ENCODE measurements at regions not wholly inside any gene's neighbourhood (a gene's known extent, or its start where the extent isn't known, plus 50 kb on each side); places are given as distances from the start of the nearest gene placed in this dataset.

- H2AK5ac ChIP-seq (ENCODE audit: low read length) = no peak overlapping the region
- no peak overlapping the region for H3K9ac ChIP-seq (ENCODE audit: low read length)
- H2BK120ac ChIP-seq (ENCODE audit: insufficient read depth, low read length, poor library complexity) = no peak overlapping the region
- no peaks in the 10 kb centered on the region for H3K79me2 ChIP-seq (ENCODE audit: control insufficient read depth, insufficient read depth, low read length, poor library complexity)
- H3K18ac ChIP-seq (ENCODE audit: low read length) = no peak overlapping the region
- no peaks in the 10 kb centered on the region for H3K79me1 ChIP-seq (ENCODE audit: low read length)
- H3K27ac ChIP-seq (ENCODE audit: low read depth, low read length) = no peak overlapping the region
- no peak overlapping the region for H3K4ac ChIP-seq (ENCODE audit: low read depth, low read length)
- no peak overlapping the region for H2BK5ac ChIP-seq (ENCODE audit: low read depth, low read length, poor library complexity)
- no peaks in the 10 kb centered on the region for H3K4me1 ChIP-seq (ENCODE audit: control insufficient read depth in 1 of 2, insufficient read depth in 2 of 2, low read length in 2 of 2)
- no CpG with 5 or more reads among the region's 3 CpGs for WGBS (ENCODE audit: extremely low coverage, insufficient coverage, insufficient read length)
- no peak overlapping the region for H4K12ac ChIP-seq (ENCODE audit: low read depth, low read length)
- no peaks in the 10 kb centered on the region for H3K36me3 ChIP-seq (ENCODE audit: control insufficient read depth in 1 of 2, insufficient read depth in 2 of 2, low read length in 2 of 2)
- DNase-seq = no peak
- no peaks in the 10 kb centered on the region for H3K27me3 ChIP-seq (ENCODE audit: insufficient read depth, low read length)
- no peak overlapping the region for H2BK12ac ChIP-seq (ENCODE audit: low read length)
- H3K9me3 ChIP-seq (ENCODE audit: insufficient read depth, low read depth, low read length) = no peaks in the 10 kb centered on the region
- H3K4me2 ChIP-seq (ENCODE audit: low read length) = no peak overlapping the region
- no peak overlapping the region for H4K91ac ChIP-seq (ENCODE audit: low read depth, low read length)
- H3K14ac ChIP-seq (ENCODE audit: low read length) = no peak overlapping the region
- H3K4me3 ChIP-seq (ENCODE audit: low read depth, low read length) = no peak overlapping the region
- H2AFZ ChIP-seq (ENCODE audit: insufficient read depth, low read length, poor library complexity) = no peak overlapping the region
- no peak overlapping the region for H3K23ac ChIP-seq (ENCODE audit: low read length)
- H4K8ac ChIP-seq (ENCODE audit: low read depth, low read length) = no peak overlapping the region
Measured at GRCh38 chr2:62398356-62398755, 107.6 kb downstream of the TMEM17 start.

- whole genome bisulfite sequencing (ENCODE audit: extremely low coverage, insufficient coverage, insufficient read length) = no CpG with 5 or more reads among the region's 2 CpGs
- H4K8ac ChIP-seq (ENCODE audit: low read depth, low read length) = no peak overlapping the region
- no peak overlapping the region for H4K12ac ChIP-seq (ENCODE audit: low read depth, low read length)
- no peak overlapping the region for H2BK12ac ChIP-seq (ENCODE audit: low read length)
- no peaks in the 10 kb centered on the region for H3K79me2 ChIP-seq (ENCODE audit: control insufficient read depth, insufficient read depth, low read length, poor library complexity)
- H2BK5ac ChIP-seq (ENCODE audit: low read depth, low read length, poor library complexity) = no peak overlapping the region
- no peak for DNase-seq
- H3K18ac ChIP-seq (ENCODE audit: low read length) = no peak overlapping the region
- no peak overlapping the region for H3K4me2 ChIP-seq (ENCODE audit: low read length)
- no peak overlapping the region for H4K91ac ChIP-seq (ENCODE audit: low read depth, low read length)
- no peak overlapping the region for H3K9ac ChIP-seq (ENCODE audit: low read length)
- no peak overlapping the region for H2AK5ac ChIP-seq (ENCODE audit: low read length)
- H3K4me3 ChIP-seq (ENCODE audit: low read depth, low read length) = no peak overlapping the region
- no peak overlapping the region for H3K4ac ChIP-seq (ENCODE audit: low read depth, low read length)
- no peak overlapping the region for H3K23ac ChIP-seq (ENCODE audit: low read length)
- H3K27ac ChIP-seq (ENCODE audit: low read depth, low read length) = no peak overlapping the region
- H3K36me3 ChIP-seq (ENCODE audit: control insufficient read depth in 1 of 2, insufficient read depth in 2 of 2, low read length in 2 of 2) = no peaks in the 10 kb centered on the region
- H3K4me1 ChIP-seq (ENCODE audit: control insufficient read depth in 1 of 2, insufficient read depth in 2 of 2, low read length in 2 of 2) = no peaks in the 10 kb centered on the region
- no peak overlapping the region for H2BK120ac ChIP-seq (ENCODE audit: insufficient read depth, low read length, poor library complexity)
- no peaks in the 10 kb centered on the region for H3K79me1 ChIP-seq (ENCODE audit: low read length)
- no peak overlapping the region for H2AFZ ChIP-seq (ENCODE audit: insufficient read depth, low read length, poor library complexity)
- no peaks in the 10 kb centered on the region for H3K9me3 ChIP-seq (ENCODE audit: insufficient read depth, low read depth, low read length)
- no peak overlapping the region for H3K14ac ChIP-seq (ENCODE audit: low read length)
- H3K27me3 ChIP-seq (ENCODE audit: insufficient read depth, low read length) = no peaks in the 10 kb centered on the region
Measured at GRCh38 chr2:62396880-62397279, 109.1 kb downstream of the TMEM17 start.

- no peaks in the 10 kb centered on the region for H3K9me3 ChIP-seq (ENCODE audit: insufficient read depth, low read depth, low read length)
- no peak overlapping the region for H3K4ac ChIP-seq (ENCODE audit: low read depth, low read length)
- H3K79me1 ChIP-seq (ENCODE audit: low read length) = no peaks in the 10 kb centered on the region
- H3K14ac ChIP-seq (ENCODE audit: low read length) = no peak overlapping the region
- H3K4me3 ChIP-seq (ENCODE audit: low read depth, low read length) = no peak overlapping the region
- H3K36me3 ChIP-seq (ENCODE audit: control insufficient read depth in 1 of 2, insufficient read depth in 2 of 2, low read length in 2 of 2) = no peaks in the 10 kb centered on the region
- no peak overlapping the region for H3K4me2 ChIP-seq (ENCODE audit: low read length)
- H4K12ac ChIP-seq (ENCODE audit: low read depth, low read length) = no peak overlapping the region
- no peak overlapping the region for H4K8ac ChIP-seq (ENCODE audit: low read depth, low read length)
- H2BK120ac ChIP-seq (ENCODE audit: insufficient read depth, low read length, poor library complexity) = no peak overlapping the region
- no peak overlapping the region for H2BK12ac ChIP-seq (ENCODE audit: low read length)
- no peak overlapping the region for H2BK5ac ChIP-seq (ENCODE audit: low read depth, low read length, poor library complexity)
- WGBS (ENCODE audit: extremely low coverage, insufficient coverage, insufficient read length) = no CpG with 5 or more reads among the region's 3 CpGs
- no peak overlapping the region for H3K23ac ChIP-seq (ENCODE audit: low read length)
- no peaks in the 10 kb centered on the region for H3K79me2 ChIP-seq (ENCODE audit: control insufficient read depth, insufficient read depth, low read length, poor library complexity)
- H2AFZ ChIP-seq (ENCODE audit: insufficient read depth, low read length, poor library complexity) = no peak overlapping the region
- no peak overlapping the region for H3K9ac ChIP-seq (ENCODE audit: low read length)
- H4K91ac ChIP-seq (ENCODE audit: low read depth, low read length) = no peak overlapping the region
- H3K4me1 ChIP-seq (ENCODE audit: control insufficient read depth in 1 of 2, insufficient read depth in 2 of 2, low read length in 2 of 2) = no peaks in the 10 kb centered on the region
- H3K27me3 ChIP-seq (ENCODE audit: insufficient read depth, low read length) = no peaks in the 10 kb centered on the region
- no peak overlapping the region for H3K27ac ChIP-seq (ENCODE audit: low read depth, low read length)
- DNase-seq = no peak
- H2AK5ac ChIP-seq (ENCODE audit: low read length) = no peak overlapping the region
- no peak overlapping the region for H3K18ac ChIP-seq (ENCODE audit: low read length)
Measured at GRCh38 chr2:62393293-62393692, 112.7 kb downstream of the TMEM17 start.

GRCh38 chr2:62391696-62392095, 114.3 kb downstream of the TMEM17 start:
- H4K12ac ChIP-seq (ENCODE audit: low read depth, low read length) = no peak overlapping the region
- no peak overlapping the region for H3K27ac ChIP-seq (ENCODE audit: low read depth, low read length)
- H2AFZ ChIP-seq (ENCODE audit: insufficient read depth, low read length, poor library complexity) = no peak overlapping the region
- H3K4ac ChIP-seq (ENCODE audit: low read depth, low read length) = no peak overlapping the region
- H3K4me1 ChIP-seq (ENCODE audit: control insufficient read depth in 1 of 2, insufficient read depth in 2 of 2, low read length in 2 of 2) = no peaks in the 10 kb centered on the region
- H3K4me2 ChIP-seq (ENCODE audit: low read length) = no peak overlapping the region
- H3K14ac ChIP-seq (ENCODE audit: low read length) = no peak overlapping the region
- no peak for DNase-seq
- H3K79me2 ChIP-seq (ENCODE audit: control insufficient read depth, insufficient read depth, low read length, poor library complexity) = no peaks in the 10 kb centered on the region
- H4K8ac ChIP-seq (ENCODE audit: low read depth, low read length) = no peak overlapping the region
- WGBS (ENCODE audit: extremely low coverage, insufficient coverage, insufficient read length) = no CpG with 5 or more reads among the region's 1 CpG
- H3K27me3 ChIP-seq (ENCODE audit: insufficient read depth, low read length) = no peaks in the 10 kb centered on the region
- H3K23ac ChIP-seq (ENCODE audit: low read length) = no peak overlapping the region
- H2BK5ac ChIP-seq (ENCODE audit: low read depth, low read length, poor library complexity) = no peak overlapping the region
- no peak overlapping the region for H2BK12ac ChIP-seq (ENCODE audit: low read length)
- H4K91ac ChIP-seq (ENCODE audit: low read depth, low read length) = no peak overlapping the region
- no peaks in the 10 kb centered on the region for H3K36me3 ChIP-seq (ENCODE audit: control insufficient read depth in 1 of 2, insufficient read depth in 2 of 2, low read length in 2 of 2)
- H3K9ac ChIP-seq (ENCODE audit: low read length) = no peak overlapping the region
- no peak overlapping the region for H3K4me3 ChIP-seq (ENCODE audit: low read depth, low read length)
- no peaks in the 10 kb centered on the region for H3K9me3 ChIP-seq (ENCODE audit: insufficient read depth, low read depth, low read length)
- no peak overlapping the region for H2BK120ac ChIP-seq (ENCODE audit: insufficient read depth, low read length, poor library complexity)
- no peak overlapping the region for H3K18ac ChIP-seq (ENCODE audit: low read length)
- no peaks in the 10 kb centered on the region for H3K79me1 ChIP-seq (ENCODE audit: low read length)
- no peak overlapping the region for H2AK5ac ChIP-seq (ENCODE audit: low read length)

Data from trophoblast cell (in vitro differentiated cells and primary cell).